GM23338 (cell line): ENCODE measurements at regions not wholly inside any gene's neighbourhood (a gene's known extent, or its start where the extent isn't known, plus 50 kb on each side); places are given as distances from the start of the nearest gene placed in this dataset.

Experiments used
- ATAC-seq: fragments of 200-7000 bp; cut with Tn5 transposase; 3 replicates; pipeline ENCODE4 v1.9.1; 2020
- DNase-seq: peaks from one replicate; pipeline ENCODE4 v3.0.0-alpha.2; 2015; ENCODE audit warnings: low spot score
- H2AFZ ChIP-seq: fragments of 200-600 bp; sonication (generic); 2 replicates; pipeline ENCODE4 v1.8.0; 2016; ENCODE audit warnings: antibody characterized with exemption, mild to moderate bottlenecking, moderate library complexity
- H3F3A ChIP-seq: fragments of 200-600 bp; sonication (generic); replicated peaks from 2 replicates; pipeline ENCODE4 v1.8.0; 2017; ENCODE audit warnings: antibody characterized with exemption, mixed run types, low read depth
- H3K27ac ChIP-seq: fragments of 200-600 bp; sonication (generic); 2 replicates; pipeline ENCODE4 v1.6.1; 2016; ENCODE audit warnings: low read depth
- H3K27me3 ChIP-seq: fragments of 200-600 bp; sonication (generic); 2 replicates; pipeline ENCODE4 v1.8.0; 2016; ENCODE audit warnings: mild to moderate bottlenecking, mixed run types, moderate library complexity; ENCODE audit not compliant: insufficient read depth
- H3K36me3 ChIP-seq: fragments of 200-600 bp; sonication (generic); 2 replicates; pipeline ENCODE4 v1.8.0; 2016; ENCODE audit warnings: mild to moderate bottlenecking; ENCODE audit not compliant: insufficient read depth
- H3K4me1 ChIP-seq: fragments of 200-600 bp; sonication (generic); 2 replicates; pipeline ENCODE4 v1.8.0; 2016; ENCODE audit warnings: mild to moderate bottlenecking, moderate library complexity; ENCODE audit not compliant: insufficient read depth
- H3K4me2 ChIP-seq: fragments of 200-600 bp; sonication (generic); 2 replicates; pipeline ENCODE4 v1.7.1; 2017; ENCODE audit warnings: mixed run types
- H3K4me3 ChIP-seq: fragments of 200-600 bp; sonication (generic); 2 replicates; pipeline ENCODE4 v1.6.1; 2016; ENCODE audit warnings: mixed run types
- H3K79me2 ChIP-seq: fragments of 200-600 bp; sonication (generic); replicated peaks from 2 replicates; pipeline ENCODE4 v1.8.0; 2017; ENCODE audit warnings: mild to moderate bottlenecking; ENCODE audit not compliant: insufficient read depth
- H3K9me2 ChIP-seq: fragments of 200-600 bp; sonication (generic); 2 replicates; pipeline ENCODE4 v1.8.0; 2017; ENCODE audit not compliant: insufficient read depth
- H4K20me1 ChIP-seq: fragments of 200-600 bp; sonication (generic); replicated peaks from 2 replicates; pipeline ENCODE4 v1.8.0; 2017; ENCODE audit warnings: mild to moderate bottlenecking; ENCODE audit not compliant: insufficient read depth
- H3K27ac Mint-ChIP-seq: 2 replicates; pipeline ENCODE4 v1.8.0; 2020; ENCODE audit warnings: inconsistent platforms, mild to moderate bottlenecking, moderate library complexity, mixed read lengths
- H3K27me3 Mint-ChIP-seq: 3 replicates; pipeline ENCODE4 v1.8.0; 2022; ENCODE audit warnings: low read depth, mild to moderate bottlenecking, moderate library complexity, mixed read lengths, inconsistent platforms; ENCODE audit not compliant: insufficient read depth, poor library complexity
- H3K36me3 Mint-ChIP-seq: 3 replicates; pipeline ENCODE4 v1.8.0; 2021; ENCODE audit warnings: low read depth, mild to moderate bottlenecking, inconsistent platforms, moderate library complexity, mixed read lengths
- H3K4me1 Mint-ChIP-seq: 3 replicates; pipeline ENCODE4 v1.8.0; 2020; ENCODE audit warnings: mild to moderate bottlenecking, inconsistent platforms, mixed read lengths
- H3K4me3 Mint-ChIP-seq: 3 replicates; pipeline ENCODE4 v1.8.0; 2021; ENCODE audit warnings: moderate library complexity, mild to moderate bottlenecking, inconsistent platforms, mixed read lengths
- H3K9me3 Mint-ChIP-seq: 3 replicates; pipeline ENCODE4 v1.8.0; 2020; ENCODE audit warnings: moderate library complexity, mild to moderate bottlenecking, inconsistent platforms, mixed read lengths
- CREB1 ChIP-seq: fragments of 250-450 bp; sonication (Bioruptor Pico); IDR thresholded peaks from 2 replicates; pipeline ENCODE4 v1.5.0; 2020; ENCODE audit warnings: low read depth, mild to moderate bottlenecking, moderate library complexity
- EZH2phosphoT487 ChIP-seq: fragments of 200-600 bp; sonication (generic); IDR thresholded peaks from one replicate; pipeline ENCODE4 v1.8.1; 2018; ENCODE audit warnings: antibody characterized with exemption; ENCODE audit not compliant: unreplicated experiment
- JUNB ChIP-seq: IDR thresholded peaks from one replicate; pipeline ENCODE4 v1.6.1; 2016; ENCODE audit warnings: antibody characterized with exemption; ENCODE audit not compliant: unreplicated experiment
- POLR2AphosphoS5 ChIP-seq: IDR thresholded peaks from 2 replicates; pipeline ENCODE4 v1.6.1; 2016; ENCODE audit warnings: antibody characterized with exemption, low read depth
- ZNF331 ChIP-seq: fragments of 250-450 bp; sonication (Bioruptor Pico); IDR thresholded peaks from 2 replicates; pipeline ENCODE4 v1.5.0; 2020; ENCODE audit warnings: low read depth, mild to moderate bottlenecking, moderate library complexity
- TF ChIP-seq, protein P1 (sequence below), 2 experiments: fragments of 200-600 bp in 1 of 2; sonication (generic) in 1 of 2; conservative IDR thresholded peaks; 2 replicates each; pipeline versions ENCODE4 v1.5.1 to v1.6.1; 2016 to 2017; ENCODE audit warnings: antibody characterized with exemption in 2 of 2, low read depth in 2 of 2, mild to moderate bottlenecking in 2 of 2, moderate library complexity in 1 of 2
- TF ChIP-seq, protein P2 (sequence below): IDR thresholded peaks from 2 replicates; pipeline ENCODE4 v1.6.1; 2016; ENCODE audit warnings: antibody characterized with exemption
- TF ChIP-seq, protein P3 (sequence below): IDR thresholded peaks from one replicate; pipeline ENCODE4 v1.6.1; 2018; ENCODE audit warnings: antibody characterized with exemption; ENCODE audit not compliant: unreplicated experiment

DNA sequence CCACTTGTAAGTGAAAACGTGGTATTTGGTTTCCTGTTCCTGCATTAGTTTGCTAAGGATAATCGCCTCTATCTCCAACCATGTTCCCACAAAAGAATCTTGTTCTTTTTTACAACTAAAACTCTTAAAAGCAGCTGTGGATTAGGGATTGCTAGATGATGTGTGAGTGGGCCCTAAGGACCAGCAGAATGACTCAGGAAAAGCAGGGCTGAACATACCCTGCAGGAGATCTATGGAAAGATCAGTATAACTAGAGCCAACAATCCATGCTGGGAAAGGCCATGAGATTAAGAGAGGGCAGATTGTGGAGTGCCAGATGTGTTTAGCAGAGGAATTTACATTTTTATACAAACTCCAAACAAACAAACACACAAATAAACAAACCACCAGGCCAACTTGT lies 128.4 kb upstream of the TMEM164 start (continued):
- TF ChIP-seq, protein P1, sequence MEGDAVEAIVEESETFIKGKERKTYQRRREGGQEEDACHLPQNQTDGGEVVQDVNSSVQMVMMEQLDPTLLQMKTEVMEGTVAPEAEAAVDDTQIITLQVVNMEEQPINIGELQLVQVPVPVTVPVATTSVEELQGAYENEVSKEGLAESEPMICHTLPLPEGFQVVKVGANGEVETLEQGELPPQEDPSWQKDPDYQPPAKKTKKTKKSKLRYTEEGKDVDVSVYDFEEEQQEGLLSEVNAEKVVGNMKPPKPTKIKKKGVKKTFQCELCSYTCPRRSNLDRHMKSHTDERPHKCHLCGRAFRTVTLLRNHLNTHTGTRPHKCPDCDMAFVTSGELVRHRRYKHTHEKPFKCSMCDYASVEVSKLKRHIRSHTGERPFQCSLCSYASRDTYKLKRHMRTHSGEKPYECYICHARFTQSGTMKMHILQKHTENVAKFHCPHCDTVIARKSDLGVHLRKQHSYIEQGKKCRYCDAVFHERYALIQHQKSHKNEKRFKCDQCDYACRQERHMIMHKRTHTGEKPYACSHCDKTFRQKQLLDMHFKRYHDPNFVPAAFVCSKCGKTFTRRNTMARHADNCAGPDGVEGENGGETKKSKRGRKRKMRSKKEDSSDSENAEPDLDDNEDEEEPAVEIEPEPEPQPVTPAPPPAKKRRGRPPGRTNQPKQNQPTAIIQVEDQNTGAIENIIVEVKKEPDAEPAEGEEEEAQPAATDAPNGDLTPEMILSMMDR (conservative IDR thresholded peaks at IDR 0.05; ENCODE audit: low read depth in 2 of 2): no peak
- no peak for TF ChIP-seq EZH2phosphoT487
- TF ChIP-seq JUNB: no peak
- TF ChIP-seq CREB1: no peak
- no peak for TF ChIP-seq POLR2AphosphoS5
- TF ChIP-seq ZNF331 (CRISPR knock-in tag): no peak
- TF ChIP-seq, protein P2, sequence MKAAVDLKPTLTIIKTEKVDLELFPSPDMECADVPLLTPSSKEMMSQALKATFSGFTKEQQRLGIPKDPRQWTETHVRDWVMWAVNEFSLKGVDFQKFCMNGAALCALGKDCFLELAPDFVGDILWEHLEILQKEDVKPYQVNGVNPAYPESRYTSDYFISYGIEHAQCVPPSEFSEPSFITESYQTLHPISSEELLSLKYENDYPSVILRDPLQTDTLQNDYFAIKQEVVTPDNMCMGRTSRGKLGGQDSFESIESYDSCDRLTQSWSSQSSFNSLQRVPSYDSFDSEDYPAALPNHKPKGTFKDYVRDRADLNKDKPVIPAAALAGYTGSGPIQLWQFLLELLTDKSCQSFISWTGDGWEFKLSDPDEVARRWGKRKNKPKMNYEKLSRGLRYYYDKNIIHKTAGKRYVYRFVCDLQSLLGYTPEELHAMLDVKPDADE: no peak
- TF ChIP-seq, protein P3, sequence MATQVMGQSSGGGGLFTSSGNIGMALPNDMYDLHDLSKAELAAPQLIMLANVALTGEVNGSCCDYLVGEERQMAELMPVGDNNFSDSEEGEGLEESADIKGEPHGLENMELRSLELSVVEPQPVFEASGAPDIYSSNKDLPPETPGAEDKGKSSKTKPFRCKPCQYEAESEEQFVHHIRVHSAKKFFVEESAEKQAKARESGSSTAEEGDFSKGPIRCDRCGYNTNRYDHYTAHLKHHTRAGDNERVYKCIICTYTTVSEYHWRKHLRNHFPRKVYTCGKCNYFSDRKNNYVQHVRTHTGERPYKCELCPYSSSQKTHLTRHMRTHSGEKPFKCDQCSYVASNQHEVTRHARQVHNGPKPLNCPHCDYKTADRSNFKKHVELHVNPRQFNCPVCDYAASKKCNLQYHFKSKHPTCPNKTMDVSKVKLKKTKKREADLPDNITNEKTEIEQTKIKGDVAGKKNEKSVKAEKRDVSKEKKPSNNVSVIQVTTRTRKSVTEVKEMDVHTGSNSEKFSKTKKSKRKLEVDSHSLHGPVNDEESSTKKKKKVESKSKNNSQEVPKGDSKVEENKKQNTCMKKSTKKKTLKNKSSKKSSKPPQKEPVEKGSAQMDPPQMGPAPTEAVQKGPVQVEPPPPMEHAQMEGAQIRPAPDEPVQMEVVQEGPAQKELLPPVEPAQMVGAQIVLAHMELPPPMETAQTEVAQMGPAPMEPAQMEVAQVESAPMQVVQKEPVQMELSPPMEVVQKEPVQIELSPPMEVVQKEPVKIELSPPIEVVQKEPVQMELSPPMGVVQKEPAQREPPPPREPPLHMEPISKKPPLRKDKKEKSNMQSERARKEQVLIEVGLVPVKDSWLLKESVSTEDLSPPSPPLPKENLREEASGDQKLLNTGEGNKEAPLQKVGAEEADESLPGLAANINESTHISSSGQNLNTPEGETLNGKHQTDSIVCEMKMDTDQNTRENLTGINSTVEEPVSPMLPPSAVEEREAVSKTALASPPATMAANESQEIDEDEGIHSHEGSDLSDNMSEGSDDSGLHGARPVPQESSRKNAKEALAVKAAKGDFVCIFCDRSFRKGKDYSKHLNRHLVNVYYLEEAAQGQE: no peak

- no peaks in the 10 kb centered on the region for H3K9me3 Mint-ChIP-seq
- TF ChIP-seq, protein P2: no peak
- no peak for TF ChIP-seq EZH2phosphoT487
- TF ChIP-seq ZNF331 (CRISPR knock-in tag): no peak
- H3K4me3 Mint-ChIP-seq: no peak overlapping the region
Observed at GRCh38 chrX:109875831-109876230, 127.1 kb upstream of the TMEM164 start.

More at GRCh38 chrX:109875831-109876230, 127.1 kb upstream of the TMEM164 start:
- Histone ChIP-seq H3K27ac (no peak overlapping the region), H3K4me3 (no peak overlapping the region), H3K4me1 (no peaks in the 10 kb centered on the region), H3K36me3 (no peaks in the 10 kb centered on the region), H3K4me2 (no peak overlapping the region), H3F3A (no peaks in the 10 kb centered on the region), H3K79me2 (no peaks in the 10 kb centered on the region), H3K27me3 (no peaks in the 10 kb centered on the region), H2AFZ (no peak overlapping the region), H3K9me2 (no peaks in the 10 kb centered on the region), H4K20me1 (no peaks in the 10 kb centered on the region)
- no peak for ATAC-seq
- DNase-seq: no peak
- Mint-ChIP-seq H3K27me3 (no peaks in the 10 kb centered on the region), H3K36me3 (no peaks in the 10 kb centered on the region), H3K4me1 (no peaks in the 10 kb centered on the region), H3K27ac (no peak overlapping the region)
